BJ (cell line): ENCODE measurements at regions not wholly inside any gene's neighbourhood (a gene's known extent, or its start where the extent isn't known, plus 50 kb on each side); places are given as distances from the start of the nearest gene placed in this dataset.

Experiments used
- CTCF ChIA-PET: fragments of 350-600 bp; formaldehyde crosslinking; extraction: SDS; loops from one replicate; lab custom pipeline; 2021; ENCODE audit warnings: antibody characterized with exemption, inconsistent platforms; lab: Yijun Ruan, JAX
- POLR2A ChIA-PET: fragments of 300-600 bp; sonication (Branson Sonifier 250); formaldehyde crosslinking; extraction: SDS; loops from one replicate; lab custom pipeline; 2021; ENCODE audit warnings: antibody characterized with exemption; lab: Charles Lee
- DNase-seq: peaks from one replicate; pipeline ENCODE4 v3.0.0-alpha.2; 2011; ENCODE audit warnings: low read depth
- H3K27me3 ChIP-seq: 2 replicates; pipeline ENCODE4 v1.6.0; 2011; ENCODE audit warnings: low read length; ENCODE audit not compliant: control insufficient read depth, insufficient read depth
- H3K36me3 ChIP-seq: 2 replicates; pipeline ENCODE4 v1.5.1; 2011; ENCODE audit warnings: low read length; ENCODE audit not compliant: control insufficient read depth, insufficient read depth
- H3K4me3 ChIP-seq: 2 replicates; pipeline ENCODE4 v1.5.1; 2011; ENCODE audit warnings: low read depth, mild to moderate bottlenecking, control low read depth, low read length
- TF ChIP-seq, protein P1 (sequence below): IDR thresholded peaks from 2 replicates; pipeline ENCODE4 v1.5.1; 2011; ENCODE audit warnings: low read depth, mild to moderate bottlenecking, control low read depth, inconsistent platforms, low read length, moderate library complexity; ENCODE audit not compliant: insufficient read depth

DNA sequence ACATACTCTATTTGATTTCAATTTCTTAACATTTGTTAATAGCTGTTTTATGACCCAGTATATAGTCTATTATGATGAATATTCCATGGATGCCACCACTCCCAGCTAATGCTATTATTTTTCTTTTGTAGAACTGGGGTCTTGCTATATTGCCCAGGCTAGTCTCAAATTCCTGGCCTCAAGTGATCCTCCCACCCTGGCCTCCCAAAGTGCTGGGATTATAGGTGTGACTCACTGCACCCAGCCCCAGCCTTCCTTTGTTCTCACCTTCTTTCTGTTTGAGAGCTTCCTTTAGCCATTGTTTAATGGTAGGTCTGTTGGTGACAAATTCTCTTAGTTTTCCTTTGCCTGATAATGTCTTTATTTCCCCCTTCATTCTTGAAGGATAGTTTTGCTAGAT lies 52.9 kb upstream of the AMOTL1 start:
- peaks cover 3% of the 10 kb centered on the region; the same call in 1 of the 2 replicates for H3K27me3 ChIP-seq
- no peak for DNase-seq
- TF ChIP-seq, protein P1, sequence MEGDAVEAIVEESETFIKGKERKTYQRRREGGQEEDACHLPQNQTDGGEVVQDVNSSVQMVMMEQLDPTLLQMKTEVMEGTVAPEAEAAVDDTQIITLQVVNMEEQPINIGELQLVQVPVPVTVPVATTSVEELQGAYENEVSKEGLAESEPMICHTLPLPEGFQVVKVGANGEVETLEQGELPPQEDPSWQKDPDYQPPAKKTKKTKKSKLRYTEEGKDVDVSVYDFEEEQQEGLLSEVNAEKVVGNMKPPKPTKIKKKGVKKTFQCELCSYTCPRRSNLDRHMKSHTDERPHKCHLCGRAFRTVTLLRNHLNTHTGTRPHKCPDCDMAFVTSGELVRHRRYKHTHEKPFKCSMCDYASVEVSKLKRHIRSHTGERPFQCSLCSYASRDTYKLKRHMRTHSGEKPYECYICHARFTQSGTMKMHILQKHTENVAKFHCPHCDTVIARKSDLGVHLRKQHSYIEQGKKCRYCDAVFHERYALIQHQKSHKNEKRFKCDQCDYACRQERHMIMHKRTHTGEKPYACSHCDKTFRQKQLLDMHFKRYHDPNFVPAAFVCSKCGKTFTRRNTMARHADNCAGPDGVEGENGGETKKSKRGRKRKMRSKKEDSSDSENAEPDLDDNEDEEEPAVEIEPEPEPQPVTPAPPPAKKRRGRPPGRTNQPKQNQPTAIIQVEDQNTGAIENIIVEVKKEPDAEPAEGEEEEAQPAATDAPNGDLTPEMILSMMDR, result no peak
- ChIA-PET CTCF (no interaction called here), POLR2A (no interaction called here)
- no peak overlapping the region for H3K4me3 ChIP-seq
- no peaks in the 10 kb centered on the region for H3K36me3 ChIP-seq

- no peak overlapping the region for H3K4me3 ChIP-seq
- no peak for DNase-seq
- TF ChIP-seq, protein P1, result no peak
- ChIA-PET POLR2A (no interaction called here), CTCF (no interaction called here)
- peaks cover 6% of the 10 kb centered on the region; the same call in 1 of the 2 replicates for H3K27me3 ChIP-seq
- H3K36me3 ChIP-seq, result no peaks in the 10 kb centered on the region
Measured at GRCh38 chr11:94717667-94718066, 50.5 kb upstream of the AMOTL1 start.
